ENCODE measurements at regions not wholly inside any gene's neighbourhood (a gene's known extent, or its start where the extent isn't known, plus 50 kb on each side); places are given as distances from the start of the nearest gene placed in this dataset.

DNA sequence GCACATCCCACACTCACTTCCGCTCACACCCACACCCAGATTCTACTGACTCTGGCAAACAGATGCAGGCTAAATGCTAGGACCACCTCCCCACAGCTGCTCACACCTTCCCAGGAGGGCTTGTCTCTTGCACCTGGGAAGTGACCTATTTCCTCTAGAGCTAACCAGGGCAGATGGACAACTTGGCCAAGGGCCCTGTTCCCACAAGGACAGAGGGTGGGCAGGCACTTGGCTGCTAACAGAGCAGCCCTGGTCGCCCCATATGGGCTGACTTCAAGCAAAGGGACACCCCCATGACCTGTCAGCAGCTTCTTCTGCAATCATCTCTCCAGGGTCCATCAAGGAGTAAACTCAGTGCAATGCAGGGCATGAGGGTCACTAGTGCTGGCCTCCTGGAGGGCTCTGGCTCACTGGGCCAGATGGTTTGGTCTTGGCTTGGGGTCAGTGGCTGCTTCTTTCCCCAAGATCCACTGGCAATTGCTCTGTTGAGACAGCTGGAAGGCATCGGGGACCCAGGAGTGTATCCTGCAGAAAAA lies 641.5 kb downstream of the PLPP3 start:
- TF ChIP-seq POLR2A (IDR thresholded peaks at IDR 0.05; ENCODE audit: control extremely low read depth in 1 of 2, low read depth in 2 of 2, low read length in 2 of 2) (no peak), EZH2 (IDR thresholded peaks at IDR 0.05; ENCODE audit: low read depth, low read length, severe bottlenecking) (no peak), JUND (IDR thresholded peaks at IDR 0.05; ENCODE audit: low read length) (no peak)
- TF ChIP-seq, protein P1, sequence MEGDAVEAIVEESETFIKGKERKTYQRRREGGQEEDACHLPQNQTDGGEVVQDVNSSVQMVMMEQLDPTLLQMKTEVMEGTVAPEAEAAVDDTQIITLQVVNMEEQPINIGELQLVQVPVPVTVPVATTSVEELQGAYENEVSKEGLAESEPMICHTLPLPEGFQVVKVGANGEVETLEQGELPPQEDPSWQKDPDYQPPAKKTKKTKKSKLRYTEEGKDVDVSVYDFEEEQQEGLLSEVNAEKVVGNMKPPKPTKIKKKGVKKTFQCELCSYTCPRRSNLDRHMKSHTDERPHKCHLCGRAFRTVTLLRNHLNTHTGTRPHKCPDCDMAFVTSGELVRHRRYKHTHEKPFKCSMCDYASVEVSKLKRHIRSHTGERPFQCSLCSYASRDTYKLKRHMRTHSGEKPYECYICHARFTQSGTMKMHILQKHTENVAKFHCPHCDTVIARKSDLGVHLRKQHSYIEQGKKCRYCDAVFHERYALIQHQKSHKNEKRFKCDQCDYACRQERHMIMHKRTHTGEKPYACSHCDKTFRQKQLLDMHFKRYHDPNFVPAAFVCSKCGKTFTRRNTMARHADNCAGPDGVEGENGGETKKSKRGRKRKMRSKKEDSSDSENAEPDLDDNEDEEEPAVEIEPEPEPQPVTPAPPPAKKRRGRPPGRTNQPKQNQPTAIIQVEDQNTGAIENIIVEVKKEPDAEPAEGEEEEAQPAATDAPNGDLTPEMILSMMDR (IDR thresholded peaks at IDR 0.05; ENCODE audit: control extremely low read depth in 1 of 3, insufficient read depth in 1 of 3, low read depth in 1 of 3, low read length in 3 of 3), result no peak
